ENCODE measurements at regions not wholly inside any gene's neighbourhood (a gene's known extent, or its start where the extent isn't known, plus 50 kb on each side); places are given as distances from the start of the nearest gene placed in this dataset.

DNA sequence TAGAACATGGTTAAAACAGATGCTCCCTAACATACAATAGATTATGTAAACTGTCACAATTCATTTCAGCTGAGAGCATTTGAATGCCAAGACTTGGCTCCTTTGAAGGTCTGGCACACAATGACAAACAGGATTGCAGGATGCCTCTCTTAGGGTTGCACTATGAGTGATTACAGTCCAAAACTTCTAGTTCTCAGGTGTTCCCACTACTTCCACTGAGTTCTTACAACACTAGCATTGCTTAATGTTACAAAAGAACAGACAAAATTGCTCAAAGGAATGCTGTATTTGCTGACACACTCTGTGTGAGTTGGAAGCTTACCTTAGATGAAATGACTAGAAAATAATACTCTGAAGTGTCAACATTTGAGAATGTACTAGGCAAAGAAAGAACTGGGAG lies 2413.8 kb upstream of the RAG2 start:
- DNase-seq (ENCODE audit: low read depth, low spot score) (no peak), ATAC-seq (no peak), FAIRE-seq (no peak)
- in situ Hi-C loops (cut with MboI) (no loop called here), intact Hi-C loops (cut with micrococcal nuclease; ENCODE audit: unreplicated experiment) (no loop called here)
- TF ChIP-seq EZH2 (IDR thresholded peaks at IDR 0.05; ENCODE audit: borderline replicate concordance, control insufficient read depth, low read depth, low read length) = no peak
- CTCF ChIA-PET = no interaction called here
- no peaks in the 10 kb centered on the region for H3K27me3 ChIP-seq (replicated peaks in 1 of 2; ENCODE audit: control insufficient read depth in 2 of 2, insufficient read depth in 2 of 2, low read length in 1 of 2)
- no peaks in the 10 kb centered on the region for H3K36me3 ChIP-seq (ENCODE audit: control insufficient read depth in 2 of 2, insufficient read depth in 2 of 2, low read length in 1 of 2)
- no peak overlapping the region for H3K4me2 ChIP-seq (ENCODE audit: control insufficient read depth, insufficient read depth)
- BruUV-seq (replicated peaks) = no TSS peak
- no peak overlapping the region for H3K4me3 ChIP-seq
- no peaks in the 10 kb centered on the region for H4K20me1 ChIP-seq (ENCODE audit: control insufficient read depth, insufficient read depth)
- no peaks in the 10 kb centered on the region for H3K4me1 ChIP-seq (ENCODE audit: control insufficient read depth, insufficient read depth, low read length)
- no peak overlapping the region for H2AFZ ChIP-seq (ENCODE audit: control insufficient read depth, low read depth, low read length)
- POLR2A ChIA-PET = no interaction called here
- H3K9me3 ChIP-seq (replicated peaks; ENCODE audit: control insufficient read depth, insufficient read depth, low read length) = no peaks in the 10 kb centered on the region
- RAD21 ChIA-PET (ENCODE audit: unreplicated experiment) = no interaction called here
- SMC1A ChIA-PET (ENCODE audit: uncharacterized antibody, unreplicated experiment) = no interaction called here
- no peak overlapping the region for H3K27ac ChIP-seq (ENCODE audit: control insufficient read depth, insufficient read depth)
- H3K9ac ChIP-seq (ENCODE audit: control insufficient read depth, insufficient read depth, low read length) = no peak overlapping the region
- H3K79me2 ChIP-seq (ENCODE audit: control insufficient read depth, insufficient read depth, low read length) = no peaks in the 10 kb centered on the region

- POLR2A ChIA-PET = no interaction called here
- H3K9me3 ChIP-seq (replicated peaks; ENCODE audit: control insufficient read depth, insufficient read depth, low read length) = no peaks in the 10 kb centered on the region
- CTCF ChIA-PET = no interaction called here
- H3K27ac ChIP-seq (ENCODE audit: control insufficient read depth, insufficient read depth) = no peak overlapping the region
- FAIRE-seq = no peak
- no peak for ATAC-seq
- in situ Hi-C loops (cut with MboI) (no loop called here), intact Hi-C loops (cut with micrococcal nuclease; ENCODE audit: unreplicated experiment) (no loop called here)
- H4K20me1 ChIP-seq (ENCODE audit: control insufficient read depth, insufficient read depth) = no peaks in the 10 kb centered on the region
- SMC1A ChIA-PET (ENCODE audit: uncharacterized antibody, unreplicated experiment) = no interaction called here
- no peaks in the 10 kb centered on the region for H3K4me1 ChIP-seq (ENCODE audit: control insufficient read depth, insufficient read depth, low read length)
- H3K27me3 ChIP-seq (replicated peaks in 1 of 2; ENCODE audit: control insufficient read depth in 2 of 2, insufficient read depth in 2 of 2, low read length in 1 of 2) = no peaks in the 10 kb centered on the region
- no TSS peak for BruUV-seq (replicated peaks)
- H3K9ac ChIP-seq (ENCODE audit: control insufficient read depth, insufficient read depth, low read length) = no peak overlapping the region
- H3K79me2 ChIP-seq (ENCODE audit: control insufficient read depth, insufficient read depth, low read length) = no peaks in the 10 kb centered on the region
- RAD21 ChIA-PET (ENCODE audit: unreplicated experiment) = no interaction called here
- WGBS (ENCODE audit: insufficient coverage, insufficient replicate concordance, low lambda C conversion rate, missing lambda C conversion rate) = 22% methylated on average over 2 of the region's 2 CpGs
- H3K36me3 ChIP-seq (ENCODE audit: control insufficient read depth in 2 of 2, insufficient read depth in 2 of 2, low read length in 1 of 2) = no peaks in the 10 kb centered on the region
- H3K4me2 ChIP-seq (ENCODE audit: control insufficient read depth, insufficient read depth) = no peak overlapping the region
- TF ChIP-seq, protein P1, sequence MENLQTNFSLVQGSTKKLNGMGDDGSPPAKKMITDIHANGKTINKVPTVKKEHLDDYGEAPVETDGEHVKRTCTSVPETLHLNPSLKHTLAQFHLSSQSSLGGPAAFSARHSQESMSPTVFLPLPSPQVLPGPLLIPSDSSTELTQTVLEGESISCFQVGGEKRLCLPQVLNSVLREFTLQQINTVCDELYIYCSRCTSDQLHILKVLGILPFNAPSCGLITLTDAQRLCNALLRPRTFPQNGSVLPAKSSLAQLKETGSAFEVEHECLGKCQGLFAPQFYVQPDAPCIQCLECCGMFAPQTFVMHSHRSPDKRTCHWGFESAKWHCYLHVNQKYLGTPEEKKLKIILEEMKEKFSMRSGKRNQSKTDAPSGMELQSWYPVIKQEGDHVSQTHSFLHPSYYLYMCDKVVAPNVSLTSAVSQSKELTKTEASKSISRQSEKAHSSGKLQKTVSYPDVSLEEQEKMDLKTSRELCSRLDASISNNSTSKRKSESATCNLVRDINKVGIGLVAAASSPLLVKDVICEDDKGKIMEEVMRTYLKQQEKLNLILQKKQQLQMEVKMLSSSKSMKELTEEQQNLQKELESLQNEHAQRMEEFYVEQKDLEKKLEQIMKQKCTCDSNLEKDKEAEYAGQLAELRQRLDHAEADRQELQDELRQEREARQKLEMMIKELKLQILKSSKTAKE (IDR thresholded peaks at IDR 0.05; ENCODE audit: low read depth, poor library complexity, severe bottlenecking) = no peak
- TF ChIP-seq ZNF24 (IDR thresholded peaks at IDR 0.05) (no peak), SREBF2 (IDR thresholded peaks at IDR 0.05; ENCODE audit: low read length) (no peak), SMARCA5 (IDR thresholded peaks at IDR 0.05) (no peak)
- TF ChIP-seq, protein P2, sequence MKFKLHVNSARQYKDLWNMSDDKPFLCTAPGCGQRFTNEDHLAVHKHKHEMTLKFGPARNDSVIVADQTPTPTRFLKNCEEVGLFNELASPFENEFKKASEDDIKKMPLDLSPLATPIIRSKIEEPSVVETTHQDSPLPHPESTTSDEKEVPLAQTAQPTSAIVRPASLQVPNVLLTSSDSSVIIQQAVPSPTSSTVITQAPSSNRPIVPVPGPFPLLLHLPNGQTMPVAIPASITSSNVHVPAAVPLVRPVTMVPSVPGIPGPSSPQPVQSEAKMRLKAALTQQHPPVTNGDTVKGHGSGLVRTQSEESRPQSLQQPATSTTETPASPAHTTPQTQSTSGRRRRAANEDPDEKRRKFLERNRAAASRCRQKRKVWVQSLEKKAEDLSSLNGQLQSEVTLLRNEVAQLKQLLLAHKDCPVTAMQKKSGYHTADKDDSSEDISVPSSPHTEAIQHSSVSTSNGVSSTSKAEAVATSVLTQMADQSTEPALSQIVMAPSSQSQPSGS (IDR thresholded peaks at IDR 0.05; ENCODE audit: low read length) = no peak
- DNase-seq (ENCODE audit: low read depth, low spot score) = no peak
- H3K4me3 ChIP-seq = no peak overlapping the region
- no peak overlapping the region for H2AFZ ChIP-seq (ENCODE audit: control insufficient read depth, low read depth, low read length)
Measured at GRCh38 chr11:38990841-38991240, 2392.8 kb upstream of the RAG2 start.

All from GM12878 (cell line).